ENCODE measurements at regions not wholly inside any gene's neighbourhood (a gene's known extent, or its start where the extent isn't known, plus 50 kb on each side); places are given as distances from the start of the nearest gene placed in this dataset.
"Not testable (repeated sequence)": the region's sequence is repeated elsewhere in the genome, so short reads cannot be mapped to it uniquely, and the experiment has no call there.

GRCh38 chr12:97797473-97797872, 334.9 kb downstream of the RMST start:
- DNase-seq: peak in 6 of 56 donors; percentile 1 to 15 (median 6)

DNA sequence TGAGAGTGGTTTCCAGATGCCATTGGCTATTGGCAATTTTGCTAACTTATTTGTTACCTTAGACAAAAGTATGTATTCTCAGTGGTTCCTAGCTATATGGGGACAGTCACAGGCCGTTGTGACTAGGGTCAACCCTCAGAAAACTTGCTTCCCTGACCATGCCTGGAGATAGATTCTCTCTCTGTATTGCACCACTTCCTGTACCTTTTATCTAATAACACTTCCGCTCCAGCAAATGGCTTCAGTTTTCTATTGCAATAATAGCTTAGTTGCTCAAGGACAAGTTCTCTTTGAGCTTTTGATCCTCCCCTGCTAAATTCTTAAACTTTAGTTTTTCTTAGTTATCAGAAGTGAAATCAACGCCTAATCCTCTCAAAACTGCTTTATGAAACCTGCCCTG, 338.0 kb downstream of the RMST start:
- DNase-seq: no peak

GRCh38 chr12:97801471-97802059, 339.0 kb downstream of the RMST start:
- DNase-seq: no peak

DNA sequence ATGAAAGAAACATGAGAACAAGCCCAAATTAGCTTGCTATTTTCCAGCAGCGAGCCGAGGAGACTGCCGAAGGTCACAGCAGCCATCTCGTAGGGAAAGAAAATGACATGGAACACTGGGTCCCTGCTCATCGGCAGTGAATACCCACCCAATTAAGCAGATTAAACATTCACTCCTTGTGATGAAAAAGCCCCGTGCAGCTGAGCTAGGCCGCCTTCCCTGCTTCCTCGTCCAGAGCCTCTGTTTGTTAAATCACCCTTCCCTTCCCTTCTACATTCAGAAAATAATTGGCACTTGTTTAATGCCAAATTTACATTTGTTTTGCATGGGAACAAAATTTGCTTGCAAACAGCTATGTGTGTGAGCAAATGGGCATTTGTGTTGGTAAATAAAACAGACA, 342.5 kb downstream of the RMST start:
- peak in 18 of 56 donors; percentile 0 to 38 (median 8) for DNase-seq

GRCh38 chr12:97813301-97813700, 350.7 kb downstream of the RMST start:
- DNase-seq: no peak

DNA sequence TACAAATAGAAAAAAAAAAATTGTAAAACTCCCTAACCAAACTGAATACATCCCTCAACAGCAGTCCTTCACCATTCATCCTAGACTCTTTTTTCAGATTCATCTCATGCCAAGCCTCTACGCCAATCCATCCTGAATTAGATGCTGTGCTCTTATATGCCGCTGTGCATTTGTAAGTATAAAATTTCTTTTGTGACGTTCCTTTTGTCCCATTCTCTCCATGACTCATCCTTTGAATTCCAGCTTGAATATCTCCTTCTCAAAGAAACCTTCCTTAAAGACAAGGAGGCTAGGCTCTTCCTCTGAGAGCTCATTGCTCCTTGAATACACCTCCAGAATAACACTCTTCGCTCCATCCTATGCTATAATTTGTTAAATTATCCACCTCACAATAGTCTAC, 359.2 kb downstream of the RMST start:
- DNase-seq: no peak

- no peak for DNase-seq
Observed at GRCh38 chr12:97835541-97835940, 372.9 kb downstream of the RMST start.

DNA sequence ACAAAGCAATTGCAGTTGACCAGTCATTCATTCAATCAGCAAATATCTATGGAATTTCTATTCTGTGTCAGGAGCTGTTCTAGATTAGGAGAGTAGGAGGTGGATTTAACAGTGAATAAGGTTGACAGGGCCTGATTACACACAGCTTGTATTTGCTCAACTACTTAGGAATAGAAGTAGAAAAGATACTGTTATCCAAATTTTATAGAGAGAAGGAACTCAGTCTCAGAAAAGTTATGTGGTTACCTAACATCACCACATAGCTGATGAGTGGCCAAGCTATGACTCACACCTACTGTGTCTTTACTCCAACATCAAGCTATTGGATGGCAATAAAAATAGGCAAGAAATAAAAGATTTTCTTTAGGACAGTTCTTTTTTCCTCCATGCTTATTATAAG, 374.8 kb downstream of the RMST start:
- DNase-seq: no peak

GRCh38 chr12:97848051-97848450, 385.4 kb downstream of the RMST start:
- no peak for DNase-seq

GRCh38 chr12:97854477-97854876, 391.9 kb downstream of the RMST start:
- no peak for DNase-seq

DNA sequence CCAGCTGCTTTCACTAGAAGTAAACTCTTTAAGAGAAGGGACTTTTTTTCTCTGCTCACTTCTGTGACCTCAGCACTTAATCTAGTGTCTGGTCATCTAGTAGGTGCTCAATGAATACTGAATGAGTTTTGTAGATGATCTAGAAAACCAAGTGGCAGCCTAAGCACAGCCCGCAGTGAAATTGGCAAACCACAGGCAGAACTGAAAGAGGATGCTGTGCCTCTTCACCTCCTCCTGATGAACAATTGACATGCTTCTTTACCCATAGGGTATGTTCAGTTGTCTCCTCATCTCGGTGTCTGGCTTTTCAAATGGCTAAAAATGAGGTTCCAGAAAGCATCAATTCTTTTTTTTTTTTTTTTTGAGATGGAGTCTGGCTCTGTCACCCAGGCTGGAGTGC, 399.5 kb downstream of the RMST start:
- no peak for DNase-seq

DNA sequence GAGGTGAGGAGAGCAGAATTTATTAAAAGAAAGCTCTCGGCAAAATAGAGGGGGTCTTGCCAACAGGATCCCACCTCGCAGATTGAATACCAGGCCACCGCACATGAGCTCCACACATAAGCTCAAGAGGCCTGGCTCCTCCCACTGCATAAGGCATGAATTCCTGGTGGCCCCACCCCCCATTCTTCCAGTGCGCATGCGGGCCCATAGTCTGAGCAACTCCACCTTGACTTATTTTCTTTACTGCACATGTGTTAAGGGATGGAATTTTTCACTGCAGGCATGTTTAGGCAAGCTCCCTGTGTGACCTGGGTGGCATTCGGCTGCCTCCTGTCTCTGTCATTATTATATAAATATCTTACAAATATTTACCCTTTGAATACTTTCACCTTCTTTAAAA, 412.5 kb downstream of the RMST start:
- no peak for DNase-seq

- no peak for DNase-seq
Observed at GRCh38 chr12:97876780-97877179, 414.2 kb downstream of the RMST start.

- no peak for DNase-seq
Observed at GRCh38 chr12:97877404-97877803, 414.8 kb downstream of the RMST start.

- no peak for DNase-seq
Observed at GRCh38 chr12:97886511-97887176, 424.0 kb downstream of the RMST start.

DNA sequence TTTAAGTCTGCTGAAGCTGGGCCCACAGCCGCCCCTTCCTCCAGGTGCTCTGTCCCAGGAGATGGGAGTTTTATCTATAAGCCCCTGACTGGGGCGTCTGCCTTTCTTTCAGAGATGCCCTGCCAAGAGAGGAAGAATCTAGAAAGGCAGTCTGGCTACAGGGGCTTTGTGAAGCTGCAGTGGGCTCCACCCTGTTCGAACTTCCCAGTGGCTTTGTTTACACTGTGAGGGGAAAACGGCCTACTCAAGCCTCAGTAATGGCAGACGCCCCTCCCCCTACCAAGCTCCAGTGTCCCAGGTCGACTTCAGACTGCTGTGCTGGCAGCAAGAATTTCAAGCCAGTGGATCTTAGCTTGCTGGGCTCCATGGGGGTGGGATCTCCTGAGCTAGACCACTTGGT, 435.3 kb downstream of the RMST start:
- not testable (repeated sequence) for DNase-seq

DNA sequence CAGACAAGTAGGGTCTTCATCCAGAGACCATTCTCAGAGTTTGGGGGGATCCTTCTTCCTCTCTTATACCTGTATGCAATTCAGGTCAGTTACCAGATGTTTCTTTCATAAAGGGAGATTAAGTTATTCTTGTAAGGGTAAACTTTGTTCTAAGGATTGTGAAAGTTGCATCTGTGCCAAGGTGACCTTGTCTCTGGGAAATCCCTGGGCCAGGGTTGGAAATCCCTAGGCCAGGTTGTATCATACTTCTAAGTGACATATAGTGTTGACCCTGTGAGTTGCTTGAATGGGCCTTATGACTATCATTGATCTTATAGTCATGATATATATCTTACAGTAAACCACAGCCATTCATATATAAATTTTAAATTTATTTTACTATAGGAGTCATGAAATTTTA, 436.9 kb downstream of the RMST start:
- DNase-seq: no peak

- DNase-seq: no peak
Observed at GRCh38 chr12:97899956-97900355, 437.4 kb downstream of the RMST start.

GRCh38 chr12:97903356-97903755, 440.8 kb downstream of the RMST start:
- no peak for DNase-seq

DNA sequence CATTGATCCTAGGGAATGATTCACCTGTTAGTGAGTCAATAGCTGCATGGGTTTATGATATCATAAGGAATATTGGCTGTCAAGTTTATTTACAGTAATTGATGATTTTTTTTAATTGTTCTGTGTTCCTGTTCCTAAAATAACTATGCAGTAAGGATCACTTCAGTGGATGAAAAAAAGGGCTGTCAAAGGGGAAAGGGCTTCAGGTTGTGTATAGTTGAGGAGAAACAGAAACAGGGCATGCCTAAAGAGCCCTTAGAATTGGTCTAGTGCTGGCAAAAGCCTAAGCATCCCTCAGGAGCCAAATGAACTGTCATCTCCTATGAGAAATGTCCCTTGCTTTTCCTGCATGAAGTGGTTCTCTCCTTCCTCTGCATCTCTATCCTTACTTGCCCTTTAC, 444.9 kb downstream of the RMST start:
- no peak for DNase-seq

GRCh38 chr12:97910559-97910958, 448.0 kb downstream of the RMST start:
- no peak for DNase-seq

- DNase-seq: no peak
Observed at GRCh38 chr12:97912943-97913342, 450.3 kb downstream of the RMST start.

- no peak for DNase-seq
Observed at GRCh38 chr12:97921979-97922722, 459.5 kb downstream of the RMST start.

All from amygdala (tissue), 56 donors.